ENCODE measurements at regions not wholly inside any gene's neighbourhood (a gene's known extent, or its start where the extent isn't known, plus 50 kb on each side); places are given as distances from the start of the nearest gene placed in this dataset.

- TF ChIP-seq CTCF (IDR thresholded peaks at IDR 0.05) (no peak), POLR2A (IDR thresholded peaks at IDR 0.05) (no peak)
Measured at GRCh38 chr10:113241599-113242360, 291.7 kb downstream of the TCF7L2 start.
